ENCODE measurements at regions not wholly inside any gene's neighbourhood (a gene's known extent, or its start where the extent isn't known, plus 50 kb on each side); places are given as distances from the start of the nearest gene placed in this dataset.
"Not testable (repeated sequence)": the region's sequence is repeated elsewhere in the genome, so short reads cannot be mapped to it uniquely, and the experiment has no call there.

- Histone ChIP-seq H3K9me2 (replicated peaks; ENCODE audit: insufficient read depth, low read length) (no peaks in the 10 kb centered on the region), H3K9ac (ENCODE audit: low read length) (no peak overlapping the region), H3K4me2 (ENCODE audit: low read depth, low read length, poor library complexity, severe bottlenecking) (no peak overlapping the region), H3K79me2 (ENCODE audit: insufficient read depth, low read length) (no peaks in the 10 kb centered on the region), H3K9me3 (ENCODE audit: insufficient read depth, low read length) (no peaks in the 10 kb centered on the region), H3K4me3 (ENCODE audit: insufficient read depth, low read length, poor library complexity, severe bottlenecking) (no peak overlapping the region), H3K36me3 (ENCODE audit: low read length) (no peaks in the 10 kb centered on the region), H4K20me1 (ENCODE audit: low read depth, low read length) (no peaks in the 10 kb centered on the region), H2AFZ (ENCODE audit: low read depth, low read length, severe bottlenecking) (no peak overlapping the region), H3F3A (ENCODE audit: insufficient read depth) (no peaks in the 10 kb centered on the region), H3K27ac (ENCODE audit: low read depth, low read length) (no peak overlapping the region), H3K27me3 (ENCODE audit: low read length) (no peaks in the 10 kb centered on the region)
- TF ChIP-seq, protein P1, sequence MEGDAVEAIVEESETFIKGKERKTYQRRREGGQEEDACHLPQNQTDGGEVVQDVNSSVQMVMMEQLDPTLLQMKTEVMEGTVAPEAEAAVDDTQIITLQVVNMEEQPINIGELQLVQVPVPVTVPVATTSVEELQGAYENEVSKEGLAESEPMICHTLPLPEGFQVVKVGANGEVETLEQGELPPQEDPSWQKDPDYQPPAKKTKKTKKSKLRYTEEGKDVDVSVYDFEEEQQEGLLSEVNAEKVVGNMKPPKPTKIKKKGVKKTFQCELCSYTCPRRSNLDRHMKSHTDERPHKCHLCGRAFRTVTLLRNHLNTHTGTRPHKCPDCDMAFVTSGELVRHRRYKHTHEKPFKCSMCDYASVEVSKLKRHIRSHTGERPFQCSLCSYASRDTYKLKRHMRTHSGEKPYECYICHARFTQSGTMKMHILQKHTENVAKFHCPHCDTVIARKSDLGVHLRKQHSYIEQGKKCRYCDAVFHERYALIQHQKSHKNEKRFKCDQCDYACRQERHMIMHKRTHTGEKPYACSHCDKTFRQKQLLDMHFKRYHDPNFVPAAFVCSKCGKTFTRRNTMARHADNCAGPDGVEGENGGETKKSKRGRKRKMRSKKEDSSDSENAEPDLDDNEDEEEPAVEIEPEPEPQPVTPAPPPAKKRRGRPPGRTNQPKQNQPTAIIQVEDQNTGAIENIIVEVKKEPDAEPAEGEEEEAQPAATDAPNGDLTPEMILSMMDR (IDR thresholded peaks at IDR 0.05; ENCODE audit: insufficient read depth, low read length, poor library complexity, severe bottlenecking) = no peak
- no peak for TF ChIP-seq EZH2phosphoT487 (conservative IDR thresholded peaks at IDR 0.05; ENCODE audit: low read length)
Measured at GRCh38 chr16:29141586-29142324, 156.9 kb downstream of the LAT start.

DNA sequence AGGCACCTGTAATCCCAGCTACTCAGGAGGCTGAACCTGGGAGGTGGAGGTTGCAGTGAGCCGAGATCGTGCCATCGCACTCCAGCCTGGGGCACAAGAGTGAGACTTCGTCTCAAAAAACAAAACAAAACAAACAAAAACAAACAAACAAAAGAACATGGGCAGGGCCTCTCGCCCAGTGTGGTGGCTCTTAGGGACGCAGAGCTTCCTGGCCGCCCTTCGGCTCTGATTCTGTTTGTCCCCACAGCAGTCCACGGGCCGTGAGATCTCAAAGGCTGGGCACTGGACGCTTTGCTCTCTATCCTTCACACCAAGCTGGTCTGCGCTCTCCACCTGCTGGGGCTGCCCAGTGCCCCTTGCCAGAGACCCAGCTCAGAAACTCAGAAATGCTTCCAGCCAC, 156.3 kb downstream of the LAT start:
- not testable (repeated sequence) for H3K4me2 ChIP-seq (ENCODE audit: low read depth, low read length, poor library complexity, severe bottlenecking); H3K27ac ChIP-seq (ENCODE audit: low read depth, low read length); H2AFZ ChIP-seq (ENCODE audit: low read depth, low read length, severe bottlenecking); H3F3A ChIP-seq (ENCODE audit: insufficient read depth); H4K20me1 ChIP-seq (ENCODE audit: low read depth, low read length); H3K4me3 ChIP-seq (ENCODE audit: insufficient read depth, low read length, poor library complexity, severe bottlenecking); H3K27me3 ChIP-seq (ENCODE audit: low read length); H3K9me3 ChIP-seq (ENCODE audit: insufficient read depth, low read length); H3K9me2 ChIP-seq (replicated peaks; ENCODE audit: insufficient read depth, low read length); H3K36me3 ChIP-seq (ENCODE audit: low read length); H3K79me2 ChIP-seq (ENCODE audit: insufficient read depth, low read length); H3K9ac ChIP-seq (ENCODE audit: low read length)

GRCh38 chr16:29139901-29140855, 155.3 kb downstream of the LAT start:
- H3K4me2 ChIP-seq (ENCODE audit: low read depth, low read length, poor library complexity, severe bottlenecking); H3K36me3 ChIP-seq (ENCODE audit: low read length); H3K9me2 ChIP-seq (replicated peaks; ENCODE audit: insufficient read depth, low read length); H3F3A ChIP-seq (ENCODE audit: insufficient read depth); H3K9me3 ChIP-seq (ENCODE audit: insufficient read depth, low read length); H3K27me3 ChIP-seq (ENCODE audit: low read length); H3K4me3 ChIP-seq (ENCODE audit: insufficient read depth, low read length, poor library complexity, severe bottlenecking); H3K79me2 ChIP-seq (ENCODE audit: insufficient read depth, low read length); H3K27ac ChIP-seq (ENCODE audit: low read depth, low read length); H3K9ac ChIP-seq (ENCODE audit: low read length); H4K20me1 ChIP-seq (ENCODE audit: low read depth, low read length); H2AFZ ChIP-seq (ENCODE audit: low read depth, low read length, severe bottlenecking): not testable (repeated sequence)

- no peaks in the 10 kb centered on the region for H3F3A ChIP-seq (ENCODE audit: insufficient read depth)
Measured at GRCh38 chr16:29139261-29139802, 154.5 kb downstream of the LAT start.

DNA sequence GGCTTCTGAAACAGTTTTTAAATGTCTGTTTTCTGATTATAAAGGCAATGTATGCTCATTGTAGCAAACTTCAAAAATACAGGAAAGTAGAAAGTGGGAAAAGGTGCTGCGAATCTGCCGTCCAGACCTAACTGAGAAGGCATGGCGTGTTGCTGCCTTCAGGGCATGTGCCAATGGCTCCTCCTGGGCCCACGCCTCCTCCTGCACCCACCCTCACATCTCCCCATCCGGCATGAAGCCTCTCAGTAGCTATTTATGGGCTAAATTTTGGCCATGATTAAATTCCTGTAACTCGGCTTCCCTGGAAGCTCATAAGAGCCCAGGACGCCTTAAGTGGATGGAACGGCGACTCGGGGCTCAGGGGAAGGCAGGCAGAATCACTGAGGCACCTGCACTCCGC, 153.8 kb downstream of the LAT start:
- not testable (repeated sequence) for H3K27me3 ChIP-seq (ENCODE audit: low read length); H3F3A ChIP-seq (ENCODE audit: insufficient read depth); H3K4me2 ChIP-seq (ENCODE audit: low read depth, low read length, poor library complexity, severe bottlenecking); H3K9ac ChIP-seq (ENCODE audit: low read length); H3K9me2 ChIP-seq (replicated peaks; ENCODE audit: insufficient read depth, low read length); H3K4me3 ChIP-seq (ENCODE audit: insufficient read depth, low read length, poor library complexity, severe bottlenecking); H3K9me3 ChIP-seq (ENCODE audit: insufficient read depth, low read length); H3K27ac ChIP-seq (ENCODE audit: low read depth, low read length); H3K36me3 ChIP-seq (ENCODE audit: low read length); H4K20me1 ChIP-seq (ENCODE audit: low read depth, low read length); H3K79me2 ChIP-seq (ENCODE audit: insufficient read depth, low read length); H2AFZ ChIP-seq (ENCODE audit: low read depth, low read length, severe bottlenecking)

More at GRCh38 chr16:29139261-29139802, 154.5 kb downstream of the LAT start:
- Histone ChIP-seq H3K9me3 (ENCODE audit: insufficient read depth, low read length) (no peaks in the 10 kb centered on the region), H3K27ac (ENCODE audit: low read depth, low read length) (no peak overlapping the region), H3K27me3 (ENCODE audit: low read length) (no peaks in the 10 kb centered on the region), H3K4me3 (ENCODE audit: insufficient read depth, low read length, poor library complexity, severe bottlenecking) (no peak overlapping the region), H3K9ac (ENCODE audit: low read length) (no peak overlapping the region), H3K36me3 (ENCODE audit: low read length) (no peaks in the 10 kb centered on the region), H3K4me2 (ENCODE audit: low read depth, low read length, poor library complexity, severe bottlenecking) (no peak overlapping the region), H4K20me1 (ENCODE audit: low read depth, low read length) (no peaks in the 10 kb centered on the region), H3K79me2 (ENCODE audit: insufficient read depth, low read length) (no peaks in the 10 kb centered on the region), H3K9me2 (replicated peaks; ENCODE audit: insufficient read depth, low read length) (no peaks in the 10 kb centered on the region), H2AFZ (ENCODE audit: low read depth, low read length, severe bottlenecking) (no peak overlapping the region)
- TF ChIP-seq, protein P1 (IDR thresholded peaks at IDR 0.05; ENCODE audit: insufficient read depth, low read length, poor library complexity, severe bottlenecking) = no peak
- TF ChIP-seq EZH2phosphoT487 (conservative IDR thresholded peaks at IDR 0.05; ENCODE audit: low read length) = no peak
